Stimulated activated CD8-positive, alpha-beta memory T cell treated with anti-CD3 and anti-CD28 coated beads, Interleukin-7, amount 100 ng/mL, for 24 hours (primary cell): ENCODE measurements at regions not wholly inside any gene's neighbourhood (a gene's known extent, or its start where the extent isn't known, plus 50 kb on each side); places are given as distances from the start of the nearest gene placed in this dataset.

ENCODE experiments used
- DNase-seq: peaks from one replicate; pipeline ENCODE4 v3.0.0-alpha.2; 2020; ENCODE audit warnings: low read depth

GRCh38 chr1:221371705-221372104, 370.2 kb downstream of the DUSP10 start:
- DNase-seq: no peak

DNA sequence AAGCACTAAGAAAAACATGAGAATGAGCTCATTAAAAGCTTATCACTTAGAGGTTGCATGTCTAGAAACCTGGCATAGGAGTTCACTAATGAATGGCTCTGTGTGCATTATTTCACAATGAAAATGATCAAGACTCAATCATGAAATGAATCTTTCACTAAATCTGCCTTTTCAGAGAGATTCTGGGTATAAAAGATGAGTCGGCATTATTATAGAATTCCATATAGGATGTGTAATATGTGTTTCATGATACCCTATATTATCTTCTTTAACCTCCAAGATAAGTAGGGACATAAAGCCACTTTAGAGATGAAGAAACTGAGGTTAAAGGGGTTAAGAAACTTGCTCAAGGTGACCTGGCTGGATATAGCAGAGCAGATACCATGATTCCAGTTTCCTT, 368.1 kb downstream of the DUSP10 start:
- DNase-seq: no peak

DNA sequence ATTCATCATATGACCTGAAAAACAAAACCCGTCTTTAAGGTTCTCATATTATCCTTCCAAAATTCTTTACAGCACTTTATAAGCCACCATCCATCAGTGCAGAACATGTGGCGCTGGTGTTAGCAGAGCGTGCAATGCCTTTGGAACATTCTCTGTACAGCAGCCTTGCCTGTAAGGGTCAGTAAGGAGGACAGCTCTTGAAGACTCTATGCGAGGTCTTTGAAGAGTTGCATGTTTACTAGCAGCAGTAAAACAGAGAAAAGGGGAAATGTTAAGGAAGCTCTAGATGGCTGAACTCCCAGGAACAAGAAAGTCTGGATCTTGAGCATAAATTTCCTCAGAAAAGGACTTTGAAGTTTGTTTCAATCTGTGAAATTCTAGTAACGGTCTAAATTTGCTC, 365.6 kb downstream of the DUSP10 start:
- DNase-seq: no peak

GRCh38 chr1:221381910-221382623, 359.8 kb downstream of the DUSP10 start:
- no peak for DNase-seq

DNA sequence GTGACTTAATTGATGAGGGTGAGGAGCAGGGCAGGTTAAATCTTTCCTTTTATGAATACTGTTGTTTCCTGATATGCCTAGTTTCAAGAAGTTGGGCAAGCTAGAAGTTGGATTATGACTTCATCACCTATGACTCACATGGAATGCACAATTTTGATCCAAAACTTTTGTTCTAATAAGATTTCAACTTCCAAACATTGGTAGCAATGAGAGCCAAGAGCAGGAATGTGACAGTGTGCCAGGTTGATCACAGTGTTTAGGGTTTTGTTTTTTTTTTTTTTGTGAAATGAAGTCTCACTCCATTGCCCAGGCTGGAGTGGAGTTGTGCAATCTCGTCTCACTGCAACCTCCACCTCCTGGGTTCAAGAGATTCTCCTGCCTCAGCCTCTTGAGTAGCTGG, 349.4 kb downstream of the DUSP10 start:
- no peak for DNase-seq

- no peak for DNase-seq
Measured at GRCh38 chr1:221394011-221394544, 347.8 kb downstream of the DUSP10 start.

GRCh38 chr1:221396526-221396925, 345.4 kb downstream of the DUSP10 start:
- DNase-seq: no peak

GRCh38 chr1:221397141-221397540, 344.7 kb downstream of the DUSP10 start:
- no peak for DNase-seq

GRCh38 chr1:221397606-221398005, 344.3 kb downstream of the DUSP10 start:
- DNase-seq: no peak

GRCh38 chr1:221405146-221405545, 336.7 kb downstream of the DUSP10 start:
- no peak for DNase-seq

- no peak for DNase-seq
Measured at GRCh38 chr1:221408117-221408803, 333.6 kb downstream of the DUSP10 start.

DNA sequence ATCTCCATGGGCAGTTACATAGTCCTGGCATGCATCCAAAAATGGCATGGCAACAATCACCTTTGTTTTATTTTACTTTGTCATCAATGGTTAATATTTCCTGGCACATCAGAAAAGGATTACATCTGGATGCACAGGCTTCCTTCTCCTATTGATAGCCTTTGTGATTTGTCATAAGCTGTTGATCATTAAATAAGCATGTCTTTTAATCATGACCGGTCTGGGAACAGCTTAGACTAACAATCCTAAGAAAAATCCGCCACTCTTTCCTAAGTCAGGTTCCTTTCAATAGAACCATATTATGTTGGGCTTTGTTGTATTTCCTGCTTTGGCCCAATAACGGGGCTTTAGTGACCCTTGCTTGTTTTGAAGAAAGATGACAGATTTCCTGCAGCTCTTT, 330.6 kb downstream of the DUSP10 start:
- DNase-seq: no peak

DNA sequence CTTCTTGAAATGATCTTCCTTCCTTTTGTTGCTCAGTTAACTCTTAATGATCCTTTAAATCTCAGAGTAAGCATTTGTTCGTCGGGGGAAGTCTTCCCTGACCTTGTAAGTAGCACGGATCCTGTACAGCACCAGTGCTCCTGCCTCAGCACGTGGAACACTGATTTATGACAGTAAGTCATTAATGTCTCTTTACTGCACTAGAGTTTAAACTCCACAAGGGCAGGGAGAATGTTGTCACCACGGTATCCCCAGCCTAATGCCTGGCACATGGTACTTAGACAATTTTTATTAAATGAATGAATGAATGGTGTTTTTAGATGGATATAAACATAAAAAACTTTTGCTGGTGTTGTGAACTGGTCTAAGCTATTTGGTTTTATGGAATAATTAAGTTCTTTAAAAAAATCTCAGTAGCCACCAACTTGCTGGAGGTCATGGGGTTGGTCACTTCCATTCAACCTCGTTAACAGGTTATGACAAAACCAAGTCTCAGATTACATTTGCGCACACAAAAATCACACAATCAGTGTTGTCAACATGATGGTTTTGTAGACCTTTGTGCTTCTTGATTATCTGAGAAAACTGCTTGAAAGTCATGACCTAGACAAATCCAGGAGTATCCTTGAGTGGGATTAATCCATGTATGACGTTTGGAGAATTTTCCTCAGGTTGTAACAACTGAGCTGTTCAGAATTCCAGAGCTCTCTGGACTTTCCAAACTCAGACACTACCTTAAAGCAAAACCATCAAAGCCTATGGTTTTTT, 326.9 kb downstream of the DUSP10 start:
- DNase-seq: no peak

- DNase-seq: no peak
Measured at GRCh38 chr1:221415651-221416050, 326.2 kb downstream of the DUSP10 start.

DNA sequence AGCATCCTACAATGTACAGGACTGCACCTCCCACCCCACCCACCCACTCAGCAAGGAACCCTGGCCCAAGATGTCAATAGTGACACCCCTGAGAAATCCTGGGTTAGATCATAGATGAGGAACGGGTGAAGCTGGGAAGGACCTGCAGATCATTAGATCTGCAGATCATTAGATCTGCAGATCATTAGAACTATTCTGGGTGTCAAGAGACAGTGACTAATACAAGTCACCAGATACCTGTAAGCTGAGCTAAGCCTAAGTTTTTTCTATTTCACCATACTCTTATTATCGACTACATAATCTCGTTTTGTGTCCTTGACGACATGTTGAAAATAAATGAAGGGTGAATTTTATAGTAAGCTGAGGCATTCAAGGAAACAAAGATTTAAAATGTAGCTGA, 325.7 kb downstream of the DUSP10 start:
- no peak for DNase-seq

DNA sequence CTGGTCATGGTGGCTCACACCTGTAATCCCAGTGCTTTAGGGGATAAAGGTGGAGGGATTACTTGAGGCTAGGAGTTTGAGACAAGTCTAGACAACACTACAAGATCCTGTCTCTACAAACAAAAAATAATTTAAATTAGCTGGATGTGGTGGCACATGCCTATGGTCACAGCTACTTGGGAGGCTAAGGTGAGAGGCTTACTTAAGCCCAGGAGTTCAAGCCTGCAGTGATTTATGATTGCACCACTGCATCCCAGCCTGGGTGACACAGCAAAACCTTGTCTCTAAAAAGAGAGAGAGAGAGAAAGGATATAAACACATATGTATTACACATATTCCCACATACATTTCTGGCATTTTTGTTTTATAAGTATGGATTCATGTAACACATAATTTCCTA, 325.2 kb downstream of the DUSP10 start:
- no peak for DNase-seq

- no peak for DNase-seq
Measured at GRCh38 chr1:221418346-221418745, 323.5 kb downstream of the DUSP10 start.

GRCh38 chr1:221419513-221420095, 322.3 kb downstream of the DUSP10 start:
- no peak for DNase-seq

DNA sequence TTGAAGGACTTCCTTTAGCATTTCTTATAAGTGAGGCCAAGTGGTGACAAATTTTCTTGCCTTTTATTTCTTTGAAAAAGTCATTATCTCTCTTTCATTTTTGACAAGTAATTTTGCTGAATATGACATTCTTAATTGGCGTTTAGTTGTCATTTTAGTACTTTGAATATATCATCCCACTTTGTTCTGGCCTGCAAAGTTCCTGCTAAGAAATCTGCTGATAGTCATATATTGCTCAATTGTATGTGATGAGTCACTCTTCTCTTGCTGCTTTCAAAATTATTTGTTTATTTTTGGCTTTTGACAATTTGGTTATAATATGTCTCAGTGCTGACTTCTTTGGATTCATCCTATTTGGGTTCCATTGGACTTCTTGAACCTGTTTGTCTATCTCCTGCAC, 312.6 kb downstream of the DUSP10 start:
- no peak for DNase-seq

GRCh38 chr1:221430152-221430960, 311.5 kb downstream of the DUSP10 start:
- no peak for DNase-seq

DNA sequence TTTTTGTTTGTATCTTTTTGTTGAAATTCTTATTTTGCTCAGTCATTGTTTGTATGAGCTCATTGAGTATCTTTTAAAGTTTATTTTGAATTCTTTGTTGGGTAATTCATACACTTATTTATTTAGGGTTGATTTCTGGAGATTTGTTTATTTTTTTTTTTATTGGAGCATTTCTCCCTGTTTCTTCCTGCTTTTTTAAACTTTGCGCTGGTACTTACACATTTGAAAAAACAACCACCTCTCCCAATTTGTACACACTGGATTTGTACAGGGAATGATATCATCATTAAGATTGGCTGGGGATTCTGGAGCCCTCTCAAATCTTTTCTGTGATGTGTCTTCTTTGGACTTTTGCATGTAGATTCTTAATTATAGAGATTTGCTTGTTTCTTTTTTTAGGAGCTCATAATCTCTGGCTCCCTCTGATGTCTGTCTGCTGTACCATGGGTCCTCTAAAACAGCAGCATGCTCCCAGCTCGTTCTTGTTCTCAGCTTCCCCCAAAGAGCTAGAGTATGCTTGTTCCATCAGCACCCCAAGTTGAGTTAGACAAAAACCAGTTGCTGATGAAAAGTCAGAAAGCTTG, 310.7 kb downstream of the DUSP10 start:
- DNase-seq: no peak
